RPMI7951 (cell line): ENCODE measurements at regions not wholly inside any gene's neighbourhood (a gene's known extent, or its start where the extent isn't known, plus 50 kb on each side); places are given as distances from the start of the nearest gene placed in this dataset.
"Not testable (repeated sequence)": the region's sequence is repeated elsewhere in the genome, so short reads cannot be mapped to it uniquely, and the experiment has no call there.

ENCODE experiments used
- DNase-seq: peaks from one replicate; pipeline ENCODE4 v3.0.0-alpha.2; 2012; ENCODE audit warnings: low read depth

- no peak for DNase-seq
These were observed 1816.1 kb upstream of the LRRTM1 start for GRCh38 chr2:82120654-82121053.

DNA sequence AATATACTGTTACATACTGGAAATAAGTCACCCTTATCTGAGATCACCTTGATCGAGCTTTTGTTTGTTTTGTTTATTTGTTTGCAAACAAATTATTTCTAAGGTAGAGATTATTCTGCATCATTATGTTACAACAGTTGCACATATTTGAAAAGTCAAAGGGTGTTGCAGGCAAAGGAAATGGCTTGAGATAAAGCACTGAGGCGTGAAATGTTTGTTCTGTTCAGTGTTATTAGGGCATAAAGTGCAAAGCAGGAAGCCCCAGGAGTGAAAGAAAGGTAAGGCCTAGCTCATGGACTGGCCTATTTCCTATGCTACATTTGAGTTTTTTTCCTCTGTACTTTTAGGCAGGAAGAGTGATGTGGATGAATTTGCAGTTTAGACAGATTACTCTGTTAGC is 1815.6 kb upstream of the LRRTM1 start:
- no peak for DNase-seq

- no peak for DNase-seq
These were observed 1804.9 kb upstream of the LRRTM1 start for GRCh38 chr2:82109418-82109817.

DNA sequence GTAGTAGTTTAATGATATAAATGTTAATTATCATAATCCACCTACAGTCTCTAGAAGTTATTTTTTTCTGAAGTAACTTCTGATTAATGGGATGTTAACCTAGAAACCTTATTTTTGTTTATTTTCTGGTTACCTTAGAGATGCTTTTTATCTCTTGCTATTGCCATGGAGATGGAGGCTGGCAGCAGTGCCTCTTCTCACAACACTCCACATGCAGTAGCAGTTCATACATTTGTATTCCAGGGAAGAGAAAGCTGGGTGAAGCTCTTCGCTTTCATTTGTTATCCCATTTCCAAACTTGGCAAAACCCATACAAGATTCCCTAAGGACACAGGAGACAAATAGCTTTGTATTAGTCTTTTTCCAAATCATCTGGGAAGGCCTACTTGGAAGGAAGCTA is 1794.1 kb upstream of the LRRTM1 start:
- no peak for DNase-seq

- no peak for DNase-seq
These were observed 1785.0 kb upstream of the LRRTM1 start for GRCh38 chr2:82089518-82089917.

GRCh38 chr2:82084679-82085392 is 1780.3 kb upstream of the LRRTM1 start:
- DNase-seq = no peak

GRCh38 chr2:82075875-82076274 is 1771.3 kb upstream of the LRRTM1 start:
- no peak for DNase-seq

- DNase-seq = no peak
These were observed 1757.9 kb upstream of the LRRTM1 start for GRCh38 chr2:82062463-82062862.

DNA sequence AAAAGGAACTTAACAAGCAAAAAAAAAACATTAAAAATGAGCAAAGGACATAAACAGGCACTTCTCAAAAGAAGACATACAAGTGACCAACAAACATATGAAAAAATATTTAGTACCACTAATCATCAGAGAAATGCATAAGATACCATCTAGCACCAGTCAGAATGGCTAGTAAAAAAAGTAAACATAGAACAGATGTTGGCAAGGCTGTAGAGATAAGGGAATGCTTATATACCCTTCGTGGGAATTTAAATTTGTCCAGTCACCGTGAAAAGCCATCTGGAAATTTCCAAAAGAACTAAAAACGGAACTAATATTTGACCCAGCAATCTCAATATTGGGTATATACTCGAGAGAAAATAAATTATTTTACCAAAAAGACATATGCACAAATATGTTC is 1751.3 kb upstream of the LRRTM1 start:
- DNase-seq = no peak

- DNase-seq = no peak
These were observed 1739.3 kb upstream of the LRRTM1 start for GRCh38 chr2:82043867-82044266.

DNA sequence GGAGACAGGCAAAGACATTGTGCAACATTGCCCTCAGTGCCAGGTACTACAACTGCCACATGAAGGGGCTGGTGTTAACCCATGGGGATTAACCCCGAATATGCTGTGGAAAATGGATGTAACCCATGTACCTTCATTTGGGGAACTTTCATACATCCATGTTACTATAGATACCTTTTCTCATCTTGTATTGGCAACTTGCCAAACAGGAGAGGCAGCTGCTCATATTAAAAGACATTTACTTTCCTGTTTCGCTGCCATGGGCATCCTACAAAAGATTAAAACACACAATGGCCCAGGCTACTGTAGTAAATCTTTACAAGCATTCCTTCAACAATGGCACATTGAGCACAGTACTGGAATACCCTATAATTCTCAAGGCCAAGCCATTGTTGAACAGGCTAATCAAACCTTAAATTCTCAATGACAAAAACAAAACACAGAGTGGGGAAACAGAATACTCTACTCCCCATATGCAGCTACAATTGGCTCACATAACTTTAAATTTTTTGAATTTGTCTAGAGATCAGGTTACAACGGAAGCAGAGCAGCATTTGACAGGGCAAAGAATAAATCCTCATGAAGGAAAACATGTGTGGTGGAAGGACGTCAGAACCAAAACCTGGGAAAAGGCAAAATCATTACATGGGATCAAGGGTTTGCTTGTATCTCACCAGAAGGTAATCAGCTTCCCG is 1723.5 kb upstream of the LRRTM1 start:
- no peak for DNase-seq

GRCh38 chr2:82023710-82024109 is 1719.2 kb upstream of the LRRTM1 start:
- peak; percentile 6 for DNase-seq

DNA sequence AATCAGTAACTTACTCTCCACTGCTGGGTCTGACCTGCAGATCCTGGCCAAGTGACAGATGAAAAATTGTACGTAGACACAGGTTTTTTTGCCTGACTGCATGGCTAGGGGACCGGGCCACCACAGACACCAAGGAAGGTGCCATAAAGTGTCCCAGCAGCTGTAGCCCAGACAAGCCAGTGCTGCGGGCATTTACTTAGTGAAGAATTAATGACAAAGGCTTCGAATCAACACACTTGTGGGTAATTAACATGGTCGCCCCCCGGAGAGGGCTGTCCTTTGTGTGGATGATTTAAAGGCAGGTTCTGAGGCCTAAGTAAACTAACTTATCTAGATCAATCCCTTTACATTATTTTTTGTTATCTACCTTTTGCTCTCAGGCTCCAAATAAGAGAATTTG is 1709.1 kb upstream of the LRRTM1 start:
- no peak for DNase-seq

DNA sequence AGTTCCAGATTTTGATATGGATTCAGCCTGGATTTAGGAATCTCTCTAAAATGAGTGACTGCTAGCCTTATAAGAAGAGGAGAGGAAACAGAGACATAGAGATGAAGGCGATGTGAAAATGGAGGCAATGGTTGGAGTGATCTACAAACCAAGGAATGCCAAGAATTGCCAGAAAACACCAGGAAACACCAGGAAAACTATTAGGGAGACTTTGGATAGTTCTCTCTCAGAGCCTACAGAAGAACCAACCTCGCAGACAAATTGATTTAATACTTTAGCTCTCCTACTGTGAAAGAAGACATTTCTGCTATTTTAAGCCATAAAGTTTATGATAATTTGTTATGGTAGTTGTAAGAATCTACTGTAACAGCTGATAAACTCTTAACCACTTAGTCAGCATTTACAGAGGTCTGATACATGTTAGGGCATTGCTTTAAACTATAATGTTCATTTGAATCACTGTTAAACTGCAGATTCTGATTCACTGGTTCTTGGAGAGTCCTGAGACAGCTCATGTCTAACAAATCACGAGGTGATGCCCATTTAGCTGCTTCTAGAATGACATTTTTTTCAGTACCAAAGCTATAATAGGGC is 1702.6 kb upstream of the LRRTM1 start:
- DNase-seq = no peak

- DNase-seq = not testable (repeated sequence)
These were observed 1701.3 kb upstream of the LRRTM1 start for GRCh38 chr2:82005889-82006288.

DNA sequence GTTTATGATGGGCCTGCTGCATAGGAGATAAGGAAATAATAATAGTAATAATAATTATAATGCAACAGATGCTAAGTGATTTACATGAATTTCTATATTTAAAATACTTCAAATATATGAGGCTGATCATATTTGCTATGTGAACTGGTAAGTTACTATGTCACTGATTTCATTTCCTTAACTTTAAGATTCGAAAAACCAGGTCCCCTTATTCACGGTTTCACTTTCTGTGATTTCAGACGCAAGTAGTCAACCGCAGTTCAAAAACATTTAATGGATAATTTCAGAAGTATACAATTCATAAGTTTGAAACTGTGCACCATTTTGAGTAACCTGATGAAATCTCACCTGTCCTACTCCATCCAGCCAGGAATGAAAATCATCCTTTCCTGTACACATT is 1697.1 kb upstream of the LRRTM1 start:
- no peak for DNase-seq

DNA sequence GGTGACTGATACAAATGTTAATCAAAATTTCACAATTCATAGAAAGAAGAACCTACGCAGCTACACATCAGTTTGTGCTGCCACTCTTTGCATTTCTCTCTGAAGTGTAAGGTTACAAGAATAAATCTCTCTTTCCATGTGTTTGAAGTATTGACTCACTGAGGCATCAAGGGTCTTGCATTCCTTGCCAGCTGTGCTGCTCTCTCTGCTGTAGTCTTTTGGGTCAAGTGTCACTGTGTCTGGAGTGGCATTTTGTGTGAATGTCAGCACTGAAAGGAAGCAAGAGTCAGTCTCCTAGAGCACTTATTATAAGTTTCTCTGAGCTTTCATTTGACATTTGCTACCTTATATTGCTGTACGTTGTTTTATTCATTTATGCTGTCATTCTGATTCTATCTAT is 1696.1 kb upstream of the LRRTM1 start:
- no peak for DNase-seq

DNA sequence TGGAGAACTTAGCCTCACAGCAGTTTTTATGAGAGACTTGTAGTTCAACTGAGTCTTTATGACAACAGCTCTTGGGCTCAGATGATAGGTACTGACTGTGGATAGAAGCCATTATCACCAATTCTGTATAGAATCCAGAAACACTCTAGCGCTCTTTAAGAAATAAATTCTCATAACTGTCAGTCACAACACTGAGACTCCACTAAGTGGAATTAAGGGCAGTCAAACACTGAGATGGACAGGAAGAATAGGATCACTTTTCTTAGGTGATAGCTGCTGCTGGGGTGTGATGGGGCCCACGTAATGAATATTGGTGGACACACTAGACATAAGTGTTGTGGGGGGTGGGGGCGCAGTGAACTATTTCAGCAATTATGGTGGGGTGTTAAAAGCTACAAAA is 1691.8 kb upstream of the LRRTM1 start:
- no peak for DNase-seq

DNA sequence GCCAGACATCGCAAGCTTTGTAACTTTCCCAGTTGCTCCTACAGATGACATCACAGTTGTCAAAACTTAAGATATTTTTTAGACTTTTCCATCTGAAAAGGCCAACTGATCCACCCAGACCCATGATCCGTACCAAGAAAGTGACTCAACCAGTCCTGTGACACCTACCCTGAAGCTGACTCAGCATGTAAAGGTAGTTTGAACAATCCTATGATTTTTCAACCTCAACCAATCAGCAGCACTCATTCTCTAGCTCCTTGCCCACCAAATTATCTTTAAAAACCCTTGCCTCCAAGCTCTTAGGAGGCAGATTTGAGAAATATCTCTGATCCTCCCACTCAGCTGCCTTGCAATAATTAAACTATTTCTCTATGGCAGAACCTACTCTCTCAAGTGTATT is 1686.7 kb upstream of the LRRTM1 start:
- no peak for DNase-seq

DNA sequence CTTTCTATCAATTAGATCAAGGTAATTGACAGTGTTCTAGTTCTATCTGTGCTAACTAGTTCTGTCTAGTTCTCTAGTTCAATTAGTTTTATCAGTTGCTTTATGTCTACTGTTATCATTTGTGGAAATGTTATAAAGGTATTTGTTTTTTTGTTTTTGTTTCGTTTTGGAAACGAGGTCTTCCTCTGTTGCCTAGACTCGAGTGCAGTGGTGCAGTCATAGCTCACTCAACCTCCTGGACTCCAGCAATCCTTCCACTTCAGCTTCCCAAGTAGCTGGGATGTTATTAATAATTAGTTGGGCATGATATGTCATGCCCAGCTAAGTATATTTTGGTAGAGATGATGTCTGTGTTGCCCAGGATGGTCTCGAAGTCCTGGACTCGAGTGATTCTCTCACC is 1682.8 kb upstream of the LRRTM1 start:
- no peak for DNase-seq

DNA sequence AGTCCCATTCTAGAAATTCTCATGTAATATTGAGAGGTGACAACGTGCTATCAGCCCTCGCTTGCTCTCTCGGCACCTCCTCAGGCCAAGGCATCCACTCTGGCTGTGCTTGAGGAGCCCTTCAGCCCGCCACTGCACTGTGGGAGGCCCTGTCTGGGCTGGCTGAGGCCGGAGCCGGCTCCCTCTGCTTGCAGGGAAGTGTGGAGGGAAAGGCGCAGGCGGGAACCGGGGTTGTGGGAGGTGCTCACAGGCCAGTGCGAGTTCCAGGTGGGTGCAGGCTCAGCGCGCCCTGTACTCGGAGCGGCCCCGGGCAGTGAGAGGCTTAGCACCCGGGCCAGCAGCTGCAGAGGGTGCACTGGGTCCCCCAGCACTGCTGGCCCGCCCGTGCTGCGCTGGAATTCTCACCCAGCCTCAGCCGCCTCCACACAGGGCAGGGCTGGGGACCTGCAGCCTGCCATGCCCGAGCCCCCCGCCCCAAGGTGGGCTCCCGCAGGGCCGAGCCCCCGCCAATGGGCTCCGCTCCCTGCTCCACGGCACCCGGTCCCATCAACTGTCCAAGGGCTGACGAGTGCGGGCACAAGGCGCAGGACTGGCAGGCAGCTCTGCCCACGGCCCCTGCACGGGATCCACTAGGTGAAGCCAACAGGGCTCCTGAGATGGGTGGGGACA is 1680.6 kb upstream of the LRRTM1 start:
- DNase-seq = no peak

- DNase-seq = no peak
These were observed 1677.0 kb upstream of the LRRTM1 start for GRCh38 chr2:81981585-81981984.

DNA sequence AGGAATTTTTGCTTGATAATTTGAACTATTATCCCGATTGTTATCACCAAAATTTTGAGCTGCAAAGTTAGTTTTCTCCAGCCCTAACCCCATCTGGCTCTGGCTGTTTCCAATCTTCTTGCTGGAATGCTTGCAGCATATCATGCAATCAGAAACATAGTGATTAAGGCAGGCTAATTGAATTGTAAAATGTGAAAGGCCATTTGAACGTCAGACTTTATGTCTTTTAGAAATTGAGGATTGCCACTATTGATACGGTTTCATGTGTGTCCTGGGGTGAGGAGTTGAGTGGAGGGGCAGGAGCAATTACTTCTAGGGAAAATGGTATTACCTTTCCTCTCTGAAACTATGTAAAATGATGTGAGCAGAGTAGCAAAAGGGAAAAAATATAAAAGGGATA is 1674.5 kb upstream of the LRRTM1 start:
- DNase-seq = no peak
